ENCODE measurements at regions not wholly inside any gene's neighbourhood (a gene's known extent, or its start where the extent isn't known, plus 50 kb on each side); places are given as distances from the start of the nearest gene placed in this dataset.

DNA sequence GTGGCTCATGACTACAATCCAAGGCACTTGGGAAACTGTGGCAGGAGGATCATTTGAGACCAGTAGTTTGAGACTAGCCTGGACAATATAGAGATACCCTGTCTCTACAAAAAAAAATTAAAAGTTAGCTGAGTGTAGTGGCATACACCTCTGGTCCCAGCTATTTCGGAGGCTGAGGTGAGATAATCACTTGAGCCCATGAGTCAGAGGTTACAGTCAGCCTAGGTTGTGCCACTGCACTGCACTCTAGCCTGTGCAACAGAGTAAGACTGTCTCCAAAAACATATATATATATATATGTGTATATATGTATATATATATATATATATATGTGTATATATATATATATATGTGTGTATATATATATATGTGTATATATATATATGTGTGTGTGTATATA lies 890.8 kb downstream of the NLGN4Y start:
- no peak for DNase-seq

DNA sequence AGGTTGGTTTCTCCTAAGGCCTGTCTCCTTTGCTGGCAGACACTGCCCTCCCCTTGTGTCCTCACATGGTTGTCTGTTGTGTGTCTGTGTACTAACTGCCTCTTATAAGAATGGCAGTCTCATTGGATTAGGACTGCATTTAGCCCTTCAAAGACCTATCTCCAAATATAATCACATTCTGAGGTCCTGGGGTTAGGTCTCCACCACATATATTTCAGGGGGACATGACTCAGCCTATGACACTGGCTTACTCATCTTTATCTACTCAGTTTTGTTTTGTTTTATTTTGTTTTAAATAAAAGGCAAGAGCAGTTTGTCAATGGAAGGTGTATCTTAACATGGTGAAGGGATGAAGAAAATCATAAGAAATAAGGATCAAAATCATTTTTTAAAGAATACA lies 894.3 kb downstream of the NLGN4Y start:
- no peak for DNase-seq

DNA sequence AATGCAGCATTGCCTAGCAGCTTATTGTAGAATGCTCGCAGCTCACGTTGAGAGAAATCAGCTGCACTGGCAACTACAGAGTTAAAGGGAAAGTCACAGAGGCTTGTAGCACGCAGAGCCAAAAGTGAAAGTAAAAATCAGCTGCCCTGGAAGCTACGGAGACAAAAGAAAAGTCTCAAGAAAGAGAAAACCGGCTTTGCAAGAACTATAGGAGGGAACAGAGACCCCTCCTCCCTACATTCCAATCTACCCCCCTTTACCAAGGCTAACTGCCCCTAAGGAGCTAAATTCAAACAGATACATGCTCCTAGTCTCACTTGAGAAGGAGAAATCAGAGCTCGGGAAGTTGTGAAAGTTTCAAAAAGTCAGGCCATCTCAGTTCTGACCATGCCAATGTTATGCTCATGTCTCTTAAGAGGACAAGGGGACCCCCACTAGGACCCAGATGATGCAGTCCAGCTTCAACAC lies 900.4 kb downstream of the NLGN4Y start:
- DNase-seq = peak; percentile 8

DNA sequence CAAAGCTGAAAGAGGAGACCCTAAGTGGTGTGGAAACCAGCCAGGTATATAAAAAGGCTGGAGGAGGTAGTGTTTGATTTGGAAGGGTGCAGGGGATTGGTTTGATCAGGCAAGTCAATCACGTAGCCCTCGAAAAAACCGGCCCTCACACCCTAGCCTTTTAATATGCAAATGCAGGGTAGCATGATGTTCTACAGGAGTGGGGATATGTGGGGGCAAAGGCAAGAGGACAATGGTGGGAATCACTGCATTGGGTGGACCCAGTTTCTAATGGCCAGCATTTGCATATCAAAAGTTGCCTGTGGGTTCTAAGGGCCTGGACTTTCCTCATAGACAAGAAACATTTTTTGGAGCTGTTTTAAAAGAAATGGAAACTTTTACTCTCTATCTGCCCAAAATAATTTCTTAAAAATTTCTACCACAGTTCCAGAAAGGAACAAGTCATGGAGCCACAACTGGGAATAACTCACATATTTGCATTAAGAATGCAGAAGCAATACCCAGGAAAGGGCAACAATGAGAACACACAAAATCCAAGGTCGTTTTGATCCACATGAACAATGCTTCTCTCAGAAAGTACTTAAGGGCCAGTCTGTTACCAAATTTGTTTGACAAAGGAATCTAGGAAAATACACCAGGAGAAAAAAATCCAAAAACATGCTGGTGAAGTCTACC lies 915.8 kb downstream of the NLGN4Y start:
- no peak for DNase-seq

DNA sequence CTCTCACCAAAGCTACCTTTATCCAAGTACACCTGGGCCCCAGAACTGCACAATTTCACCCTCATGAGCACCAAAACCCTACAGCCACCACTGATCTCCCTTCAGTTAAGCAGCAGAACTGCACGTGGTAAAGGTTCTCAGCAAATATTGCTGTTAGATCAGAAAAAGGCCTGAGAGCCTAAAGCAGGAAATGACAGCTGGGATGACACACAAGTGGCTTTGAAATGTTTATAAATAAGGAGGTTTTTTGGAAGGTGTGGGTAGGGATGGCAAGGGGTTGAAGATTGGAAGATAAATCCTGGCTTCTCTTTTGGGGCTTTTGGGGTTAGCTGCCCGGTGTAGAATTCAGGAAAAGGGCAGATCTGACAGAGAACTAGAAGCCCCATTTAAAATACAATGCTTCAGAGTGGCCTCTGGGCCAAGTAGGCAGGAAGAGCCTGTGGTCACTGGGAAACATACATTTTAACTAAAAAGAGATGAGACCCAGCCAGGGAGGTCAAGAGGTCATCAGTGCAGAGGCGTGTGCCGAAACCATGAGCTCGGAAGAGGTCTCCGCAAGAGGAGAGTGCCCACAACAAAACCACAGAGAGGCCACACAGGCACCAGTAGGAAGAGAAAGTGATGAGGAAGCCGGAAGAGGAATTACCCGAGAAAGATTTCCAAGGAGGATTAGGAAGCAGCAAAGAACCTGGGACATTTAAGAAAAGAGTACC lies 916.5 kb downstream of the NLGN4Y start:
- DNase-seq = no peak

DNA sequence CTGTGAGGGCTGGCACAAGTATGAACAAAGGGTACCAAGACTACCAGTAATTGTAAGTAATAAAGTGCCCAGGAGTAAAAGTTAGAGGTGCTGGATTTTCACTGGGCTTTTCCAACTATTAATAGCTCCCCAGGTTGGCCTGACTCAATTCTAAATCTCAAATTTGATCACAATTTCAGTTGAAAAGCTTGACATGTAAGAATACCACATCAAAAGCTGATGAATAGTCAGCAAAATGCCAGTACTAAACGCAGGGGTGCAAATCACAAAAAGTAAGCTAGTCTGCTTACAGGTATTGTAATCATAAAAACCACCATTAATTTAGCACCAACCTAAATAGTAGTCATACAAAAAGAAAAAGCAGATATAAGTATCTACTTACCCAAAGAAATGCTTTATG lies 917.5 kb downstream of the NLGN4Y start:
- no peak for DNase-seq

DNA sequence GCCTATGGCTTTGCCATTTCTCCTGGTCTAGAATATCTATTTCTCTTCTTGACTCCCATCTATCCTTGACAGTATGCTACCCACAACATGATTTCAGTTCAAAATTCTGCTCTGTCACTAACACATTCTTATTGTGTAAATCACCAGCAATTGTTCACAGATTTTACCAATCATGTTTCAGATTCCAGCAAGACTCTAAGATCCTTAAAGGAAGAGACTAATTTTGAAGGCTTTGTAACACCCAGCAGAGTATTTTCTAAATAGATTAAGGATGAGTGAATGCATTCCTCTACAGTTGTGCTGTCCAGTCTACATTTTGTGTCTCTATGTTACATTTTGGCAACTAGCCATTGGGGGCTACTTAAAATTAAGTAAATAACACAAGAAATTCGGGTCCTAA lies 921.5 kb downstream of the NLGN4Y start:
- DNase-seq = no peak

DNA sequence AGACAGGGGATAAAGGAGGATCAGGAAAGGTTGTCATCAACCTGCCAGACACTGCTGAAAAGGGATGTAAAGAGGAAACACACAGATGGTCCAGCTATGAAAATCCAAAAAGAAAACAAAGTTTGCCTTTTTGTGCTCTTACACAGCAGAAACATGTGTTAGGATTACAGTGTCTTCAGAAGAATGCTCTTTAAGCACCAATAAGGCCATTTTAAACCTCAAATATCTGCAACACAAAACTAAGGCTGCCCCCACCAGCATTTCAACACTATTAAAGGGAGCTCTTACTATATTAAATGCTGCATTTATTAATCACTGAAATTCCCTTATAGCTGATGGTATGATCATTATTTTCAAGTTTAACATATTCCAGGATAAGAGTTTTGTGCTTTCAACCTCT lies 922.5 kb downstream of the NLGN4Y start:
- no peak for DNase-seq

DNA sequence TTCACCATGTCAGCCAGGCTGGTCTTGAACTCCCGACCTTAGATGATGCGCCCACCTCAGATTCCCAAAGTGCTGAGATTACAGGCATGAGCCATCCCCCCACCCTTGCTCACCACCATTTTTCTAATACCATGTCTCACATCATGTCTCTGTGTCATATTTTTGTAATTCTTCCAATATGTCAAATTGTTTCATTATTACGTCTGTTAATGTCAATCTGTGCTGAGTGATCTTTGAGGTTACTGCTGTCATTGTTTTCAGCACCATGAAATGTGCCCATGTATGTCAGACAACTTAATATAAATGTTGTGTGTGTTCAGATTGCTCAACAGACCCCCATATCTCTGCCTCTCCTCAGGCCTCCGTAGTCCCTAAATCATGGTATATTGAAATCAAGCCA lies 923.6 kb downstream of the NLGN4Y start:
- DNase-seq = no peak

DNA sequence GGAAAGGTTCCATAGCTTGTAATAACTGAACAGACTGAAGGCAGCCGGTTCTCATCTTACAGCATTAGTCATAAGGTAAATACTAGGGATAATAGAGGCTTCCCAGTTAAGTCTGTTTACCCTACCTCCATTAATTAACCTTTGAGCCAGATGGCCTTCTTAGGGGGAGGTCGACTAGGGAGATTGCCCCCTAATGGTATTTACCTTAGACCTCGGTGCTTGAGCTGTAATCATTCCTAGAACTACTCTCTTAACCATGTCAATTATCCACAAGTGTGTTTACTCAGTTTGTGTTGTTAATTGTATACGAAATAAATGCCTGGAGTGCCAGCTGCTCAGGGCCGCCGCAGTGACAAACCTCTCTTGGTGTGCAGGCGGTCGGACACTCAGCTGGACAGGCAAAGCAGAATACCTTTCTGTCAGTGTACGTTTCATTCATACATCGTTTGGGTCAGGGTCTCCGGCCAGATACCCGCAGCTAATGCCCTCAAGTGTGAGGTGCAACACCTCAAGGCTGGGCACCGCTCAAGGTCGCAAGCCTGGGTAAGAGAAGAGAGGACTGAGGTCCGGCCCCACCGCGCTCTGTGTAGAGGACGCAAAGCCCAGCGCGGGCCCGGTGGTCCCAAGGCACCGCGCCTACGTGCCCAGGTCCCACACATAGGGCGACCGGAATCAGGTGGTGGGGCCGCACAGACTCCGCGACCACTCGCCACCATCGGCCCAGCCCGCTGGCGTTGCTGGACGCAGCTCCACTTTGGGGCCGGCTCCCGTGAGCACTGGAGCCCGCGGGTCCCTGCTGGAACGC lies 931.0 kb downstream of the NLGN4Y start:
- DNase-seq = no peak

DNA sequence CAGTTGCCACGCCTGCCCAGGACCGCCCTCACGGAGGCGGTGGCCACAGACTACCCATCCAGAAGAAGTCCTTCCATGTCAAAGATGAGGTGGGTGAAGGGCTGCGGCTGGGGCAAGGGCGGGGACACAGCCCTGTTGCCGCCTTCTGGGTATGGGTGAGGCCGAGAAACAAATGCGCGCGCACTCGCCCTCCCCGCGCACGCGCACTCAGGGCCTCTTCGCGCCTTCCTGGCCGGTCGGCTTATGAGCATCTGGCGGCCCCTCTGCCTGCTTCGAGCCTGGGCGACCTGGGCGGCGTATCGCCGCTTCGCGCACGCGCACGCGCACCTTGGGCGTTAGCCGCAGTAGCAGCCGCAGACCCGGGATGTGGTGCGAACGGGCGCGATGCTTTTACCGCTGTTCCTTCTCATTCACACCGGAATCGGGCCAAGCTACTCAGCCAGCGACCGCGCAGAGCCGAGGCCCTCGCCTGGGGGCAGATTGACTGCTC lies 931.7 kb downstream of the NLGN4Y start:
- peak; percentile 66 for DNase-seq

DNA sequence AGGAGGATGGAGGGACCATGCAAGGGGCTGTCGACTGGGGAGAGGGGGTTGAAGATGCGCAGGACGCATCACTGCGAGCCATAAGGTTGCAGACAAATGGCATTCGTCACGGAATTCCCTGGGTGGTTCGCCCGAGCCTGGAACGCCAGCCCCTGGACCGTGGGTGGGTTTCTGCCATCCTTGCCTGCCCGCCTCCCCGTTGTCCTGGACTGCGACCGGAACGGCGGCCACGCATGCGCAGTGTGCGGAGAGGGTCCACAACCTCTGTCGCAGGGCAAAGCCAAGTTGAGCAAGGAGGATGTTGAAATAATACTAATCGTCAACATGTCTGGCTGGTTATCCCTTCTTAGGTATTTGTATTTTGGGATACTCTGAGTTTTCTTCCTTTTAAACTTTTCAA lies 932.2 kb downstream of the NLGN4Y start:
- peak; percentile 3 for DNase-seq

DNA sequence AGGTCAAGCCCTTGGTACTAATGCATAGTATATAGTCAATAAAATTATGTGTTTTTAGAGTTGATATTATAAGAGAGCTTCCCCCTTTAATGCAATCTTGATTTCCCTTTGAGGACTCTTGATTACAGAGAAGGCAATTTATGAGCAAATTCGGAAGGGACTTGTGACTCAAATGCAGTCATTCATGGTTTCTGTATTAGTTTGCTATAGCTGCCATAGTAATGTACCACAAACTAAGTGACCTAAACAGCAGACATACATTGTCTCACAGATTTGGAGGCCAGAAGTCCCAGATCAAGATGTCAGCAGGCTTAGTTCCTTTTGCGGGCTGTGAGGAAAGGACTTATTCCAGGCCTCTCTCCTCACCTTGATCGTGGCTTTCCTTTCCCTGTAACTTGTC lies 933.4 kb downstream of the NLGN4Y start:
- no peak for DNase-seq

DNA sequence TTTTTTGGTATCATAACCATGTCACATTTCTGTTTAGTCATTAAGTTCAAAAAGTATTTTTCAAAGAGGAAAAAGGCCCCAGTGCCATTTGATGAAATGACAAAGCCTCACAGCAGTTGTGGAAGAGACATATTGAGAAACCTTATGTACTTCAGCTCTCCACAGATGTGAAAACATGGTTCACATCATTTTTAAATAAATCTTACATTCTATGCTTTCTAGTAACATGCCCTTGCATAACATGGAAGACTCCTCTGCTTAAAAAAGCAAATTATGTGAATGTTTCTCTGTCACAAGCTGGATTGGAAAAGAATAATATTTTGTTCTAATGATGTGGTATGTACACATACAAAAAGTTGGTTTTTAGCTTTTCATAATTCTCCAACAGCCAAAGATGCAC lies 934.1 kb downstream of the NLGN4Y start:
- DNase-seq = no peak

DNA sequence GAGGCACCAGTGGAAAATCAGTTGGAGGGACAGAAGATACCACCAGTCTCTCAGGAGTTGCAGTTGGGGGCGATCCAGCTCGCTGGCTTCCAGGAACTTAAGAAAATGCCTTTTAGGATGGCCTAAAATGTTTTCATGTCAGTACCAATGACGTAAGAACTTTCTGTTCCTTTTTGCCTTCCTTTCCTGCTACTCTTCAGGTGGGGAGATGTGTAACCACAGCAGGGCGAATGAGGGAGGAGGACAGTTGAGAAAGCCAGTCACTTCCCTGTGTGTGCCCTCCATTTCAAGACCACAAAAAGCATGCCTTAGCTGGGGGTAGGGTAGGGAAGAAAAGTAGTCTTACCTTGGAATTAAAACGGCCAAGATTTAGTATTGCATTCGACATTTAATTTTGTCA lies 941.6 kb downstream of the NLGN4Y start:
- DNase-seq = no peak

DNA sequence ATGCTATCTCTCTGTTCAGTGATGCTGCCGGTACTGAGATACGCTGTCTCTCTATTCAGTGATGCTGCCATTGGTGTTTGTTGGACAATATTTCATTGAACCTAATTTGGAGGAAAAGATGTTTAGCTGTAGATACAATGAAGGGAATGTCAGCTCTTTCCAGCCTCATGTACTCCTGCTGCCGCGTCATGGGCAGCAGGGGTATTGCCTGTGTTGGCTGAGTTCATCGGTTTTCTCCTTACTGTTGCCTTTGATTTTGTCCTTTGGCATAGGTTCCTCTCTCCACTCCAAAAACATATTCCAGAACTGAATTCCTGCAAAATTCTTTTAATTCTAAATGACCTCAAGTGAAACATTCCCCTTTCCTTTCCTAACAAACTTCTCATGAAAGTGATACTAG lies 942.6 kb downstream of the NLGN4Y start:
- DNase-seq = no peak

DNA sequence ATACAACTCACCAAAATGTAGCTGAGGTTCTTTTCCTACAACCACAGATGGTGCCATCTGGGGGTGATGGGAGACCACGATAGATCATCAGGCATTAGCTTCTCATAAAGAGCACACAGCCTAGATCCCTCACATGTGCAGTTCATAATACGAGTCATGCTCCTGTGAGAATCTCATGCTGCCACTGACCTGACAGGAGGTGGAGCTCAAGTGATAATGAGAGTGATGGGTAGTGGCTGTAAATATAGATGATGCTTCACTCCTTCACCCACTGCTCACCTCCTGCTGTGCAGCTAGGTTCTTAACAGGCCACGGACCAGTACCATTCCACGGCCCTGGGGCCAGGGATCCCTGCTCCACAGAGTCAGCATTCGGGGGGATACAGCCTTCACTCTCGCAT lies 943.8 kb downstream of the NLGN4Y start:
- DNase-seq = no peak

DNA sequence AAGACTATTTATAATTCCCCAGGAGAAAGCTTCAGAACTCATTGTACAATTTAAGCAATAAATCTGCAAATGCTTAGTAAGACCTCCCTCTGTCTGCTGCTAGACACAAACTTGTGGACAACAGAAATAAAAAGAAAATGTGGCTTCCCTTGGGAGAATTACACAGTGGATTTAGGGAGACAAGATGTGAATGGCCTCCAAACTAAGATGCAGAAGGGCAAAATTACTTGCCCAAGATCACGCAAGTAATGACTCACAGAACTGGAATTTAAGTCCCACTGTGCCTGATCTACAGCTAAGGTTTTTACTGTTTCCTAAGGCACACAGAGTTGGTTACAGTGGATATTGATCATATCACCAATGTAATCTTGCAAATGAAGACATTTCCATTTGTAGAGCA lies 947.0 kb downstream of the NLGN4Y start:
- no peak for DNase-seq

DNA sequence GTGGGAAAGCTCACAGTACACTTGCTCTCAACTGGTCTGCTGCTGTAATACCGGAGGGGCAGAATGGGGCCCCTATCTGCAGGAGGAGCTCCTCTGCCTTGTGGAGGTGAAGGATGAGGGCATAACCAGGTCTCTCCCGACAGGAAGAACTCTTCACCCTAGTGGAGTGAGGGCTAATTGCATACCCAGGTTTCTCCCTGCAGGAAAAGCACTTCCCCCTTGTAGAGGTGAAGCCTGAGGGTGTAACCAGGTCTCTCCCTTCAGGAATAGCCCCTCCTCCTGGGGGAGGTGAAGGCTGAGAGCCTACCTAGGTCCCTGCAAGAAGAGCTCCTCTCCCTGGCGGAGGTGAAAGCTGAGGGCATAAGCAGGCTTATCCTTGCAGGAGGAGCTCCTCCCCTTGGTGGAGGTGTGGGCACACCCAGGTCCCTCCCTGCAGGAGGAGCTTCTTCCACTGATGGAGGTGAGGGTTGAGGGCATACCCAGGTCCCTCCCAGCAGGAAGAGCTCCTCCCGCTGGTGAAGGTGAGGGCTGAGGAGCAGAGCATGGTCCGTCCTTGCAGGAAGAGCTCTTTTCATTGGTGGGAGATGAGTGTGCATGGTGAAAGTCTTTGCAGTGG lies 954.1 kb downstream of the NLGN4Y start:
- DNase-seq = no peak

DNA sequence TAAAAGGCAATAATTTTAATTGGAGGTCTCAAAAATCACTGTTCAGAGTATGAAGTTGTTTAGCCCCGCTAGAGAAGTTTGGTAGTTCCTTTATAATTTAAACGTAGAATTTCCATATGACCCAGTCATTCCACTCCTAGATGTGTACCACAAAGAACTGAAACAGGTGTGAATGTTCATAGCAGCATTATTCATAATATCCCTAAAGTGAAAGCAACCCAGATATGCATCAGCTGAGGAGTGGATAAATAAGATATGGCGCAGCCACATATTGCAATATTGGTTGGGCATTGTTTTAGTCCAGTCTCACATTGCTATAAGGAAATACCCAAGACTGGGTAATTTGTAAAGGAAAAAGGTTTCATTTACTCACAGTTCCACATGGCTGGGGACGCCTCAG lies 976.2 kb downstream of the NLGN4Y start:
- DNase-seq = no peak

DNA sequence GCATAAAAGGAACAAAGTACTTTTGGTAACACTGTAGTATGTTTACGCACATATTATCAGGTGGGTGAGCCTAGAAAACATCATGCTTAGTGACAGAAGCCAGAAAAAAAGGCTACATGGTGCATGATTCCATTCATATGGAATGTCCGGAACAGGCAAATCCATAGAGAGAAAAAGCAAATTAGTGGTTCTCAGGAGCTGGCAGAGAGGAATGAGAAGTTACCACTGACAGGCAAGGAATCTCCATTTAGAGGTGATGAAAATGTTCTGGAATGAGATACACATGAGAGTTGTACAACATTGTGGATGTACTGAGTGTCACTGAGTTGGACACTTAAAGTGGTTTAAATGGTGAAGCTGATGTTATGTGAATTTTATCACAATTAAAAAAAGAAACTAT lies 976.9 kb downstream of the NLGN4Y start:
- DNase-seq = no peak

DNA sequence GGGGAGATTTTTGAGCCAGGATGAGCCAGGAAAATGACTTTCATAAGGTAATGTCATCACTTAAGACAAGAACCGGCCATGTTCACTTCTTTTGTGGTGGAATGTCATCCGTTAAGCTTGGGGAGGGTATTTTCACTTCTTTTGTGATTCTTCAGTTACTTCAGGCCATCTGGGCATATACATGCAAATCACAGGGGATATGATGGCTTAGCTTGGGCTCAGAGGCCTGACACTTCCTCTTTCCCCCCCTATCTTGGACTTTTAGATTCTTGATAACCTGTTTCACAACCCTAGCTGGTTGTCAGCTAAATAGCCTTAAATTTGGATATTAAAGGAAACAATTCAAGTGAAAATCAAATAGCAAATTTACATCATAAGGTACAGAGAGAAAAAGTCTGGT lies 986.0 kb downstream of the NLGN4Y start:
- DNase-seq = no peak

DNA sequence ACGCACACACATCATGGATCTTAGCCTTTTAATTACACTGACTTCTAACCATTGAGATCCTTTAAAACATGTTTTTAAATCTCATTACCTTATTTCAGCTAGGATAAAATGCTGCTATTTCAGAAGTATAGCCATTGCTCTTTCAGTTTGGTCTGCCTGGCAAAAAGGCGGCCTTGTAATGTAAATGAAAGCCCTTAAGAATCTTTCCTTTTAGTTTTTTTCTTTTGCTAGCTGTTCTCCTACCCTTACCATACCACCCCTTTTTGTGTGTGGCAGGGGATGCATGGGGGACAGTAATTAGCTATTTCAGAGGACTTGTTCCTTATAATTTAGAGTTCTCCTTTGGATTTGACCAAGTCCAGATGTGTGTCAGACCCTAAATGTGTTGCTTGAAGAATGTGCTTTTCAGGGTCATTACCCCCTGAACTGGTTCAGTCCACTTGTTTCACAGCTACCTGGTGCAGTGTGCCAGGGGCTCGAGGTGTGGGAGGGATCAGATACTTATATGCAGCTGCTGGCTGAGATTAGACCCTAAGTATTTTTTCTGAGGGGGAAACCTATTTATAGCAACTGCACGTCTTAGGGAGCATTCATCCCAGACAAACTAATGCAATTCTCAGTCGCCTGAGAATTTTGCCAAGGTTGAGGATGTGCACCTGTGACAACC lies 986.8 kb downstream of the NLGN4Y start:
- DNase-seq = no peak

Measured in stimulated activated CD4-positive, alpha-beta T cell treated with anti-CD3 and anti-CD28 coated beads, Interleukin-4, amount 100 ng/mL, for 24 hours (primary cell).